ENCODE measurements at regions not wholly inside any gene's neighbourhood (a gene's known extent, or its start where the extent isn't known, plus 50 kb on each side); places are given as distances from the start of the nearest gene placed in this dataset.
A peak's percentile ranks its signal among the peaks of the same experiment; 100 is the strongest.

GRCh38 chr6:27066802-27067201 is 180.7 kb upstream of the PRSS16 start:
- no peak for TF ChIP-seq POLR2A (IDR thresholded peaks at IDR 0.05)
- no peak for TF ChIP-seq EP300 (IDR thresholded peaks at IDR 0.05)
- TF ChIP-seq CTCF (IDR thresholded peaks at IDR 0.05): no peak
- WGBS, 2 donors: 32% methylated on average over 1 of the region's 1 CpG
- Histone ChIP-seq H3K4me3 (no peak overlapping the region), H3K9me3 (no peaks in the 10 kb centered on the region), H3K36me3 (no peaks in the 10 kb centered on the region), H3K4me1 (peaks cover 0 to 9% (median 0%) of the 10 kb centered on the region in 4 donors), H3K27me3 (no peaks in the 10 kb centered on the region), H3K27ac (no peak overlapping the region)
- no peak for DNase-seq (ENCODE audit: low spot score in 2 of 2)

GRCh38 chr6:27073441-27073840 is 174.1 kb upstream of the PRSS16 start:
- DNase-seq (ENCODE audit: low spot score in 2 of 2): no peak
- no peak for TF ChIP-seq POLR2A (IDR thresholded peaks at IDR 0.05)
- no peak for TF ChIP-seq CTCF (IDR thresholded peaks at IDR 0.05)
- TF ChIP-seq EP300 (IDR thresholded peaks at IDR 0.05): no peak
- Histone ChIP-seq H3K27ac (no peak overlapping the region), H3K4me1 (peaks cover 0 to under 1% (median 0%) of the 10 kb centered on the region in 4 donors), H3K36me3 (no peaks in the 10 kb centered on the region), H3K27me3 (peaks cover 0 to 12% of the 10 kb centered on the region in 2 donors), H3K4me3 (no peak overlapping the region), H3K9me3 (no peaks in the 10 kb centered on the region)
- WGBS, 2 donors: 76 to 79% methylated on average over 3 of the region's 3 CpGs

- no peaks in the 10 kb centered on the region for H3K9me3 ChIP-seq
- WGBS, 2 donors: 38 to 59% methylated on average over 1 of the region's 1 CpG
- no peak overlapping the region for H3K4me3 ChIP-seq
- no peak for DNase-seq (ENCODE audit: low spot score in 2 of 2)
- peaks cover 0 to 4% (median 0%) of the 10 kb centered on the region in 4 donors for H3K4me1 ChIP-seq
- TF ChIP-seq POLR2A (IDR thresholded peaks at IDR 0.05): no peak
- TF ChIP-seq EP300 (IDR thresholded peaks at IDR 0.05): no peak
- TF ChIP-seq CTCF (IDR thresholded peaks at IDR 0.05): no peak
- H3K36me3 ChIP-seq: no peaks in the 10 kb centered on the region
- no peak overlapping the region for H3K27ac ChIP-seq
- peaks cover 0 to 17% of the 10 kb centered on the region in 2 donors for H3K27me3 ChIP-seq
These were observed 171.4 kb upstream of the PRSS16 start for GRCh38 chr6:27076116-27076515.

- TF ChIP-seq CTCF (IDR thresholded peaks at IDR 0.05) (peak; percentile 37 to 62 (median 51)), POLR2A (IDR thresholded peaks at IDR 0.05) (no peak)
- Histone ChIP-seq H3K27me3 (peaks cover 0 to 14% of the 10 kb centered on the region in 2 donors), H3K36me3 (no peaks in the 10 kb centered on the region), H3K4me1 (peaks cover 0 to 4% (median 0%) of the 10 kb centered on the region in 4 donors), H3K4me3 (peak overlapping the region in 2 of 4 donors; percentile 20 to 26), H3K27ac (no peak overlapping the region), H3K9me3 (no peaks in the 10 kb centered on the region)
- DNase-seq (ENCODE audit: low spot score in 2 of 2): peak in 1 of 2 donors; percentile 50
- WGBS, 2 donors: 0 to 1% methylated on average over 9 of the region's 9 CpGs
These were observed 168.7 kb upstream of the PRSS16 start for GRCh38 chr6:27078734-27079357.

GRCh38 chr6:27081188-27081587 is 166.3 kb upstream of the PRSS16 start:
- Histone ChIP-seq H3K9me3 (no peaks in the 10 kb centered on the region), H3K4me1 (peaks cover 0 to 4% (median 0%) of the 10 kb centered on the region in 4 donors), H3K36me3 (no peaks in the 10 kb centered on the region), H3K27me3 (peaks cover 0 to 9% of the 10 kb centered on the region in 2 donors), H3K27ac (no peak overlapping the region), H3K4me3 (no peak overlapping the region)
- TF ChIP-seq POLR2A (IDR thresholded peaks at IDR 0.05) (no peak), CTCF (IDR thresholded peaks at IDR 0.05) (no peak), EP300 (IDR thresholded peaks at IDR 0.05) (no peak)
- no peak for DNase-seq (ENCODE audit: low spot score in 2 of 2)

Measured in tibial nerve (tissue), 4 donors.